ENCODE measurements at regions not wholly inside any gene's neighbourhood (a gene's known extent, or its start where the extent isn't known, plus 50 kb on each side); places are given as distances from the start of the nearest gene placed in this dataset.
"Not testable (repeated sequence)": the region's sequence is repeated elsewhere in the genome, so short reads cannot be mapped to it uniquely, and the experiment has no call there.

GRCh38 chr11:24357620-24358410, 139.0 kb upstream of the LUZP2 start:
- no peak for DNase-seq (ENCODE audit: low spot score)

GRCh38 chr11:24372491-24372890, 124.4 kb upstream of the LUZP2 start:
- no peak for DNase-seq (ENCODE audit: low spot score)

- DNase-seq (ENCODE audit: low spot score) = no peak
Observed at GRCh38 chr11:24373516-24373915, 123.3 kb upstream of the LUZP2 start.

GRCh38 chr11:24375351-24375750, 121.5 kb upstream of the LUZP2 start:
- DNase-seq (ENCODE audit: low spot score) = no peak

GRCh38 chr11:24375931-24376330, 120.9 kb upstream of the LUZP2 start:
- no peak for DNase-seq (ENCODE audit: low spot score)

- no peak for DNase-seq (ENCODE audit: low spot score)
Observed at GRCh38 chr11:24383137-24383536, 113.7 kb upstream of the LUZP2 start.

GRCh38 chr11:24384240-24384639, 112.6 kb upstream of the LUZP2 start:
- DNase-seq (ENCODE audit: low spot score) = no peak

GRCh38 chr11:24386546-24387397, 110.1 kb upstream of the LUZP2 start:
- no peak for DNase-seq (ENCODE audit: low spot score)

GRCh38 chr11:24389575-24389974, 107.3 kb upstream of the LUZP2 start:
- no peak for DNase-seq (ENCODE audit: low spot score)

GRCh38 chr11:24390016-24390415, 106.8 kb upstream of the LUZP2 start:
- DNase-seq (ENCODE audit: low spot score) = no peak

GRCh38 chr11:24390762-24391161, 106.1 kb upstream of the LUZP2 start:
- DNase-seq (ENCODE audit: low spot score) = no peak

- DNase-seq (ENCODE audit: low spot score) = no peak
Observed at GRCh38 chr11:24391167-24391566, 105.7 kb upstream of the LUZP2 start.

GRCh38 chr11:24400059-24400665, 96.7 kb upstream of the LUZP2 start:
- no peak for DNase-seq (ENCODE audit: low spot score)

GRCh38 chr11:24406389-24406788, 90.5 kb upstream of the LUZP2 start:
- no peak for DNase-seq (ENCODE audit: low spot score)

- DNase-seq (ENCODE audit: low spot score) = no peak
Observed at GRCh38 chr11:24406980-24407379, 89.9 kb upstream of the LUZP2 start.

GRCh38 chr11:24407733-24408132, 89.1 kb upstream of the LUZP2 start:
- DNase-seq (ENCODE audit: low spot score) = no peak

GRCh38 chr11:24408202-24408601, 88.7 kb upstream of the LUZP2 start:
- no peak for DNase-seq (ENCODE audit: low spot score)

- DNase-seq (ENCODE audit: low spot score) = no peak
Observed at GRCh38 chr11:24411791-24412190, 85.1 kb upstream of the LUZP2 start.

- DNase-seq (ENCODE audit: low spot score) = no peak
Observed at GRCh38 chr11:24412722-24413121, 84.1 kb upstream of the LUZP2 start.

GRCh38 chr11:24413391-24413790, 83.5 kb upstream of the LUZP2 start:
- no peak for DNase-seq (ENCODE audit: low spot score)

GRCh38 chr11:24415955-24416636, 80.8 kb upstream of the LUZP2 start:
- DNase-seq (ENCODE audit: low spot score) = not testable (repeated sequence)

- no peak for DNase-seq (ENCODE audit: low spot score)
Observed at GRCh38 chr11:24421766-24422165, 75.1 kb upstream of the LUZP2 start.

Data from mucosa of gallbladder (tissue), 1 donor.